NB4 (cell line): ENCODE measurements at regions not wholly inside any gene's neighbourhood (a gene's known extent, or its start where the extent isn't known, plus 50 kb on each side); places are given as distances from the start of the nearest gene placed in this dataset.

Source experiments
- MYC ChIP-seq: IDR thresholded peaks from 2 replicates; pipeline ENCODE4 v1.6.1; 2011; ENCODE audit warnings: low read depth, low read length
- POLR2A ChIP-seq: IDR thresholded peaks from 2 replicates; pipeline ENCODE4 v1.6.1; 2011; ENCODE audit warnings: mild to moderate bottlenecking; ENCODE audit not compliant: insufficient read length; ENCODE audit errors: extremely low read depth
- TF ChIP-seq, protein P1 (sequence below): IDR thresholded peaks from one replicate; pipeline ENCODE4 v1.5.1; 2012; ENCODE audit warnings: low read depth, low read length
- TF ChIP-seq, protein P2 (sequence below): IDR thresholded peaks from 2 replicates; pipeline ENCODE4 v1.6.1; 2011; ENCODE audit warnings: low read depth, low read length

DNA sequence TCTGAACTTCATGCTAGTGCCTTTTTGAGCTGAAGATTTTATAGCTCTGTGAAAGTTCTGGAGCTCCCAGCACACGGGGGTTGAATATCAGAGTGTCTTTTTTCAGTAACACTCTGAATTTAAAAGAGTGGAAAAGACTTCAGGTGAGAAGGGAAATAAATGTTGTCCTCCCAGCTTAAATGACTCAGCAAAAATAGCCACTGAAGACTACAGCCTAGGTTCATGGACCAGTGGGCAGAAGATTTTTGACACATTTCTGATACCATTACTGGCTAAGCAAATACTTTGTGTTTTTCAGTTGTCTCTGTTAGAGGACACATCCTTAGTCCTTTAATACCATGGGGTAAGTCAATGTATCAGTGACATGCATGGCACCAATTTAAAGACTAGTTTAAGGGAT is 338.5 kb upstream of the SPTLC3 start:
- TF ChIP-seq, protein P1, sequence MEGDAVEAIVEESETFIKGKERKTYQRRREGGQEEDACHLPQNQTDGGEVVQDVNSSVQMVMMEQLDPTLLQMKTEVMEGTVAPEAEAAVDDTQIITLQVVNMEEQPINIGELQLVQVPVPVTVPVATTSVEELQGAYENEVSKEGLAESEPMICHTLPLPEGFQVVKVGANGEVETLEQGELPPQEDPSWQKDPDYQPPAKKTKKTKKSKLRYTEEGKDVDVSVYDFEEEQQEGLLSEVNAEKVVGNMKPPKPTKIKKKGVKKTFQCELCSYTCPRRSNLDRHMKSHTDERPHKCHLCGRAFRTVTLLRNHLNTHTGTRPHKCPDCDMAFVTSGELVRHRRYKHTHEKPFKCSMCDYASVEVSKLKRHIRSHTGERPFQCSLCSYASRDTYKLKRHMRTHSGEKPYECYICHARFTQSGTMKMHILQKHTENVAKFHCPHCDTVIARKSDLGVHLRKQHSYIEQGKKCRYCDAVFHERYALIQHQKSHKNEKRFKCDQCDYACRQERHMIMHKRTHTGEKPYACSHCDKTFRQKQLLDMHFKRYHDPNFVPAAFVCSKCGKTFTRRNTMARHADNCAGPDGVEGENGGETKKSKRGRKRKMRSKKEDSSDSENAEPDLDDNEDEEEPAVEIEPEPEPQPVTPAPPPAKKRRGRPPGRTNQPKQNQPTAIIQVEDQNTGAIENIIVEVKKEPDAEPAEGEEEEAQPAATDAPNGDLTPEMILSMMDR, result no peak
- no peak for TF ChIP-seq POLR2A
- TF ChIP-seq, protein P2, sequence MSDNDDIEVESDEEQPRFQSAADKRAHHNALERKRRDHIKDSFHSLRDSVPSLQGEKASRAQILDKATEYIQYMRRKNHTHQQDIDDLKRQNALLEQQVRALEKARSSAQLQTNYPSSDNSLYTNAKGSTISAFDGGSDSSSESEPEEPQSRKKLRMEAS, result no peak
- no peak for TF ChIP-seq MYC
